K562 (cell line): ENCODE measurements at regions not wholly inside any gene's neighbourhood (a gene's known extent, or its start where the extent isn't known, plus 50 kb on each side); places are given as distances from the start of the nearest gene placed in this dataset.

Experiments
- ATAC-seq: fragments of 200-7000 bp; cut with Tn5 transposase; 3 replicates; pipeline ENCODE4 v1.9.1; 2020; ENCODE audit warnings: moderate library complexity
- BruUV-seq: library from RNA; stranded (reverse); fragments of 400-500 nt; replicated peaks from 2 replicates; lab custom pipeline; 2021; lab: Mats Ljungman, UMichigan
- CTCF ChIA-PET: fragments of 300-600 bp; formaldehyde crosslinking; extraction: SDS; loops from one replicate; lab custom pipeline; 2021; ENCODE audit warnings: low intra/inter-chr PET ratio; lab: Yijun Ruan, JAX
- POLR2A ChIA-PET: fragments of 300-600, 350-650 bp; sonication (Branson Sonifier 250); formaldehyde crosslinking; extraction: SDS; loops from one replicate; lab custom pipeline; 2021; ENCODE audit warnings: antibody characterized with exemption, inconsistent platforms; lab: Yijun Ruan, JAX
- DNase-seq, 4 experiments: peaks; one replicate each; pipeline versions ENCODE4 v3.0.0 to v3.0.0-alpha.2; 2011 to 2018; ENCODE audit warnings: low spot score in 3 of 4, mixed read lengths in 3 of 4; ENCODE audit errors: extremely low read depth in 1 of 4
- FAIRE-seq: peaks from 2 replicates; lab custom pipeline; 2011; peaks lifted over from hg19 to GRCh38; lab: Jason Lieb, UNC
- H2AFZ ChIP-seq: 2 replicates; pipeline ENCODE4 v1.6.0; 2011; ENCODE audit warnings: low read depth, low read length, control low read depth, inconsistent platforms
- H3K27ac ChIP-seq: fragments of 200-600 bp; 3 replicates; pipeline ENCODE4 v1.8.0; 2011; ENCODE audit warnings: low read depth, mild to moderate bottlenecking, control low read depth, inconsistent platforms, low read length, moderate library complexity, mixed read lengths; ENCODE audit errors: extremely low read depth
- H3K27me3 ChIP-seq, 2 experiments: fragments of 300-600 bp in 1 of 2; 2 replicates in 1 of 2; 3 replicates in 1 of 2; pipeline versions ENCODE4 v1.6.0 to v1.8.0; 2011; ENCODE audit warnings: inconsistent platforms in 2 of 2, low read length in 2 of 2, mild to moderate bottlenecking in 1 of 2, mixed read lengths in 1 of 2, moderate library complexity in 1 of 2; ENCODE audit not compliant: control insufficient read depth in 2 of 2, insufficient read depth in 2 of 2
- H3K36me3 ChIP-seq: fragments of 300-600 bp; 3 replicates; pipeline ENCODE4 v1.8.0; 2011; ENCODE audit warnings: mild to moderate bottlenecking, low read length, inconsistent platforms; ENCODE audit not compliant: control insufficient read depth, insufficient read depth
- H3K4me1 ChIP-seq, 2 experiments: fragments of 200-600 bp in 1 of 2; replicated peaks in 1 of 2; 2 replicates in 1 of 2; 3 replicates in 1 of 2; pipeline versions ENCODE4 v1.5.1 to v1.8.0; 2011; ENCODE audit warnings: inconsistent platforms in 2 of 2, low read length in 2 of 2, mild to moderate bottlenecking in 1 of 2, mixed read lengths in 1 of 2, moderate library complexity in 1 of 2; ENCODE audit not compliant: control insufficient read depth in 2 of 2, insufficient read depth in 2 of 2
- H3K4me2 ChIP-seq: 2 replicates; pipeline ENCODE4 v1.6.1; 2011; ENCODE audit warnings: low read length, control low read depth, inconsistent platforms, mixed read lengths; ENCODE audit not compliant: insufficient read depth
- H3K4me3 ChIP-seq: fragments of 200-600 bp; sonication (generic), shearing (Covaris generic); 2 replicates; pipeline ENCODE4 v1.5.1; 2016; ENCODE audit warnings: control low read depth, inconsistent platforms
- H3K79me2 ChIP-seq: fragments of 200-600 bp; 3 replicates; pipeline ENCODE4 v1.8.0; 2011; ENCODE audit warnings: low read length, inconsistent platforms; ENCODE audit not compliant: control insufficient read depth, insufficient read depth
- H3K9ac ChIP-seq, 2 experiments: 2 replicates each; pipeline versions ENCODE4 v1.6.0 to v1.6.1; 2011; ENCODE audit warnings: low read depth in 2 of 2, low read length in 2 of 2, control low read depth in 1 of 2, inconsistent platforms in 1 of 2, mild to moderate bottlenecking in 1 of 2, mixed read lengths in 1 of 2; ENCODE audit not compliant: insufficient read depth in 1 of 2
- H3K9me1 ChIP-seq: one replicate; pipeline ENCODE4 v1.6.0; 2011; ENCODE audit warnings: inconsistent platforms, mild to moderate bottlenecking, low read length, moderate library complexity; ENCODE audit not compliant: control insufficient read depth, insufficient read depth
- H3K9me3 ChIP-seq: replicated peaks from 2 replicates; pipeline ENCODE4 v1.5.1; 2011; ENCODE audit warnings: low read depth, low read length, inconsistent platforms; ENCODE audit not compliant: control insufficient read depth, insufficient read depth
- H4K20me1 ChIP-seq: replicated peaks from 2 replicates; pipeline ENCODE4 v1.6.1; 2011; ENCODE audit warnings: low read length, inconsistent platforms, mixed read lengths; ENCODE audit not compliant: control insufficient read depth, insufficient read depth
- ADNP ChIP-seq: fragments of 200-800 bp; sonication (Bioruptor generic); IDR thresholded peaks from 2 replicates; pipeline ENCODE4 v1.6.1; 2016; ENCODE audit warnings: missing genetic modification characterization, missing compliant biosample characterization
- ARHGAP35 ChIP-seq: fragments of 450-650 bp; IDR thresholded peaks from 2 replicates; pipeline ENCODE4 v1.6.1; 2018; ENCODE audit not compliant: partially characterized antibody
- GTF2A2 ChIP-seq: IDR thresholded peaks from 2 replicates; pipeline ENCODE4 v1.6.1; 2016; ENCODE audit warnings: mild to moderate bottlenecking, missing genetic modification characterization, missing compliant biosample characterization
- IRF1 ChIP-seq: sonication (generic); formaldehyde crosslinking; IDR thresholded peaks from 2 replicates; pipeline ENCODE4 v1.8.0; 2022; ENCODE audit warnings: missing genetic modification reagents, mild to moderate bottlenecking, borderline replicate concordance
- NELFE ChIP-seq: IDR thresholded peaks from 2 replicates; pipeline ENCODE4 v1.6.1; 2011; ENCODE audit warnings: mild to moderate bottlenecking; ENCODE audit not compliant: insufficient read depth, insufficient read length
- PRPF4 ChIP-seq: fragments of 200-400 bp; formaldehyde crosslinking; IDR thresholded peaks from one replicate; pipeline ENCODE4 v1.6.1; 2017; ENCODE audit warnings: low read length, low read depth, mild to moderate bottlenecking; ENCODE audit not compliant: insufficient read depth, poor library complexity, severe bottlenecking
- PTBP1 ChIP-seq: fragments of 200-400 bp; formaldehyde crosslinking; IDR thresholded peaks from 2 replicates; pipeline ENCODE4 v1.6.1; 2017; ENCODE audit warnings: low read depth, low read length
- RBM39 ChIP-seq: fragments of 200-400 bp; formaldehyde crosslinking; optimal IDR thresholded peaks from 2 replicates; pipeline ENCODE3; 2018; ENCODE audit warnings: low read depth, low read length
- SMAD2 ChIP-seq: fragments of 150-350 bp; IDR thresholded peaks from 2 replicates; pipeline ENCODE4 v1.6.1; 2014; ENCODE audit warnings: low read depth, mild to moderate bottlenecking, low read length
- TCF15 ChIP-seq: fragments of 250-450 bp; sonication (Bioruptor Pico); IDR thresholded peaks from 2 replicates; pipeline ENCODE4 v1.8.0; 2022; ENCODE audit warnings: moderate library complexity, mild to moderate bottlenecking, inconsistent platforms
- TSC22D4 ChIP-seq: fragments of 450-650 bp; IDR thresholded peaks from 2 replicates; pipeline ENCODE4 v1.6.1; 2016; ENCODE audit warnings: missing genetic modification characterization, missing biosample characterization, control low read depth
- ZNF592 ChIP-seq: fragments of 450-650 bp; IDR thresholded peaks from 2 replicates; pipeline ENCODE4 v1.6.1; 2017; ENCODE audit warnings: antibody characterized with exemption, mild to moderate bottlenecking
- ZNF609 ChIP-seq: sonication (generic); formaldehyde crosslinking; IDR thresholded peaks from 2 replicates; pipeline ENCODE4 v1.8.1; 2023; ENCODE audit warnings: missing genetic modification reagents, mild to moderate bottlenecking, borderline replicate concordance
- WGBS: fragments of 100-300 bp; shearing (Covaris generic); methylation state at CpG from one replicate; pipeline ENCODE4 v1.1.6; 2016; ENCODE audit warnings: low coverage, mixed read lengths; ENCODE audit not compliant: insufficient coverage; ENCODE audit errors: missing lambda C conversion rate; 5-methylcytosine and 5-hydroxymethylcytosine counted together
- in situ Hi-C: fragments of 300-500 bp; cut with MboI; formaldehyde crosslinking; loops from 4 replicates; pipeline ENCODE4 v1.15.0; 2018; ENCODE audit warnings: inconsistent platforms, mixed read lengths
- intact Hi-C: fragments of 100-400 bp; cut with micrococcal nuclease; formaldehyde crosslinking; loops from 2 replicates; pipeline ENCODE4 v1.14.2; 2022

GRCh38 chr12:71000748-71001147, 80.2 kb upstream of the PTPRR start:
- CTCF ChIA-PET = no interaction called here
- DNase-seq = no peak
- H3K9me3 ChIP-seq = no peaks in the 10 kb centered on the region
- no peaks in the 10 kb centered on the region for H4K20me1 ChIP-seq
- intact Hi-C loops (no loop called here), in situ Hi-C loops (loop anchor here (25.0 kb wide), 2 partner anchors 263 to 413 kb away; no protein-coding TSS in a partner anchor)
- H3K79me2 ChIP-seq = no peaks in the 10 kb centered on the region
- no peaks in the 10 kb centered on the region for H3K4me1 ChIP-seq
- H3K4me2 ChIP-seq = no peak overlapping the region
- POLR2A ChIA-PET = interaction anchor here (1.3 kb wide), 1 partner anchor 8 kb away, joined by 3 read pairs; no protein-coding TSS in a partner anchor
- no peak overlapping the region for H2AFZ ChIP-seq
- H3K4me3 ChIP-seq = no peak overlapping the region
- H3K36me3 ChIP-seq = no peaks in the 10 kb centered on the region
- no peak overlapping the region for H3K9ac ChIP-seq
- H3K27ac ChIP-seq = no peak overlapping the region
- BruUV-seq = no TSS peak
- 0% methylated on average over 1 of the region's 1 CpG for WGBS
- H3K9me1 ChIP-seq = no peaks in the 10 kb centered on the region
- ATAC-seq = no peak
- FAIRE-seq = no peak
- no peaks in the 10 kb centered on the region for H3K27me3 ChIP-seq
- TF ChIP-seq TSC22D4 (tag) = no peak
- TF ChIP-seq PRPF4 = no peak
- no peak for TF ChIP-seq ZNF592
- no peak for TF ChIP-seq SMAD2
- no peak for TF ChIP-seq ARHGAP35
- no peak for TF ChIP-seq ZNF609 (CRISPR knock-in tag)
- no peak for TF ChIP-seq IRF1 (CRISPR knock-in tag)
- TF ChIP-seq ADNP (tag) = no peak
- TF ChIP-seq TCF15 = no peak
- no peak for TF ChIP-seq RBM39
- no peak for TF ChIP-seq GTF2A2 (tag)
- TF ChIP-seq PTBP1 = no peak
- no peak for TF ChIP-seq NELFE
